Uterus (tissue), 2 donors: ENCODE measurements at regions not wholly inside any gene's neighbourhood (a gene's known extent, or its start where the extent isn't known, plus 50 kb on each side); places are given as distances from the start of the nearest gene placed in this dataset.

Source experiments
- POLR2A ChIP-seq, 2 donors: fragments of 450-650 bp; IDR thresholded peaks; one replicate each; pipeline ENCODE4 v1.6.1; 2016; ENCODE audit warnings: antibody characterized with exemption in 2 of 2, mild to moderate bottlenecking in 1 of 2, moderate library complexity in 1 of 2
- TF ChIP-seq, protein P1 (sequence below), 4 experiments: fragments of 200-600 bp in 2 of 4; fragments of 450-650 bp in 2 of 4; sonication (generic) in 2 of 4; IDR thresholded peaks; one replicate each; pipeline ENCODE4 v1.5.1; 2016 to 2019; ENCODE audit warnings: antibody characterized with exemption in 4 of 4, mild to moderate bottlenecking in 2 of 4, moderate library complexity in 1 of 4

DNA sequence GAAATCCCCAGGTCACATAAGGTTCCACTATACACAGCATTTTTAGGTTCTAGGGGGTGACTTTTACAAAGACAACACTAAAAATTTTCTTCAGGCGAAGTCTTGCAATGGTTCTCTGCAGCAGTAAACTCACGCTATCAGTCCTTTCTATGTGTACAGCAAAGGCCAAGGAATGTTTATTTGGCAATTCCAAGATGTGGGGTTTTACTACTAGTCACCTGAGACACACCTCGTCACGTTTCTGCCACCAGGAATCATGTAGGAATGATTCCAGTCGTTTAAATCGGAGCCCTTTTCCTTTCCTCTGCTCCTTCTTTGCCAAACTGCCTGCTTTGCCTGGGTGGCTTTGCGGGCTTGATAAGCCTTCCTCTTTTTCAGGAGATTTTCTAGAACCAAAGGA lies 75.9 kb upstream of the ENPEP start:
- TF ChIP-seq, protein P1, sequence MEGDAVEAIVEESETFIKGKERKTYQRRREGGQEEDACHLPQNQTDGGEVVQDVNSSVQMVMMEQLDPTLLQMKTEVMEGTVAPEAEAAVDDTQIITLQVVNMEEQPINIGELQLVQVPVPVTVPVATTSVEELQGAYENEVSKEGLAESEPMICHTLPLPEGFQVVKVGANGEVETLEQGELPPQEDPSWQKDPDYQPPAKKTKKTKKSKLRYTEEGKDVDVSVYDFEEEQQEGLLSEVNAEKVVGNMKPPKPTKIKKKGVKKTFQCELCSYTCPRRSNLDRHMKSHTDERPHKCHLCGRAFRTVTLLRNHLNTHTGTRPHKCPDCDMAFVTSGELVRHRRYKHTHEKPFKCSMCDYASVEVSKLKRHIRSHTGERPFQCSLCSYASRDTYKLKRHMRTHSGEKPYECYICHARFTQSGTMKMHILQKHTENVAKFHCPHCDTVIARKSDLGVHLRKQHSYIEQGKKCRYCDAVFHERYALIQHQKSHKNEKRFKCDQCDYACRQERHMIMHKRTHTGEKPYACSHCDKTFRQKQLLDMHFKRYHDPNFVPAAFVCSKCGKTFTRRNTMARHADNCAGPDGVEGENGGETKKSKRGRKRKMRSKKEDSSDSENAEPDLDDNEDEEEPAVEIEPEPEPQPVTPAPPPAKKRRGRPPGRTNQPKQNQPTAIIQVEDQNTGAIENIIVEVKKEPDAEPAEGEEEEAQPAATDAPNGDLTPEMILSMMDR (IDR thresholded peaks at IDR 0.05) = no peak
- no peak for TF ChIP-seq POLR2A (IDR thresholded peaks at IDR 0.05)
